Daoy (cell line): ENCODE measurements at regions not wholly inside any gene's neighbourhood (a gene's known extent, or its start where the extent isn't known, plus 50 kb on each side); places are given as distances from the start of the nearest gene placed in this dataset.
"Not testable (repeated sequence)": the region's sequence is repeated elsewhere in the genome, so short reads cannot be mapped to it uniquely, and the experiment has no call there.

ENCODE experiments used
- DNase-seq: peaks from one replicate; pipeline ENCODE4 v3.0.0-alpha.2; 2015; ENCODE audit warnings: low read depth

DNA sequence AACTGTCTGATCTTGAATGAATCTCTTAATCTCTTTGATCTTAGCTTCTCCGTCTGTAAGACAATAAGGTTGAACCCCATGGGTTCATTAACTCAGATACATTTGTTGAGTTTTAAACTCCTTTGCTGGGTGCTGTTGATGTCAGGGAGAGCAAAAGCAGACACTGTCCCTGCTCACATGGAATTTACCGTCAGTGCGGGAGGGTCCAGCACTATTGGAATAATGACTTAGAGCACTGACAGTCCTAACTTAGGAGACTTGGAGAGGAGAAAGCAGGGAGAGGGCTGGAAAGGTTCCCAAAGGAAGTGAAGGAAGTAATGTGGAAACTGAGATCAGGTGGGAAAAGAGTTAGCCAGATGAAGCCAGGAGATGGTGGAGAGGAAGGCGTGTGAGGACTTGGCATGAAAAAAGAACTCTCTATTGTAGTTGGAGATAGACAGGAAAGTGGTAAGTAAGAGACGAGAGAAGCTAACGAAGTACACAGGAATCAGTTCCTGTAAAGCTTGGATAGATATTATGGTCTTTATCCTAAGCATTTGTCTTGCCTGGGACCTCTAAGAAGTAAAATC, 141.4 kb upstream of the SERTAD2 start:
- DNase-seq: no peak

DNA sequence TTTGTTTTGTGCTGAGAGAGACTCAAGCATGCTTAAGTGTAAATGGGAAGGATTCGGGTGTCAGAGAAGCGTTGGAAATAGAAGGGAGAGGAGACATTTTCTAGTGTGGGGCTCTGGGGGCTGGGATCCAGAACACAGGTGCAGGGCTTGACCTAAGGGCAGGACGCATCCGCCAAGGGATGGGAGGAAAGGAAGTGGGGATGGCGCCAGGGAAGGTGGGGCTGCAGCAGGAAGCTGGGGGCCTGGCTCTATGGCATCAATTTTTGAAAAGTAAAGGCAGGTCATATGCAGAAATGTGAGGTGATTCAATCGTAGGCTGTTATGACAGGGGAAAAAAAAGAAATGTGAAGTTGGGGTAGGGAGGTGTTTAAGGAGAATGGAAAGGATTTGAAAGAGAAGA, 143.2 kb upstream of the SERTAD2 start:
- DNase-seq: no peak

DNA sequence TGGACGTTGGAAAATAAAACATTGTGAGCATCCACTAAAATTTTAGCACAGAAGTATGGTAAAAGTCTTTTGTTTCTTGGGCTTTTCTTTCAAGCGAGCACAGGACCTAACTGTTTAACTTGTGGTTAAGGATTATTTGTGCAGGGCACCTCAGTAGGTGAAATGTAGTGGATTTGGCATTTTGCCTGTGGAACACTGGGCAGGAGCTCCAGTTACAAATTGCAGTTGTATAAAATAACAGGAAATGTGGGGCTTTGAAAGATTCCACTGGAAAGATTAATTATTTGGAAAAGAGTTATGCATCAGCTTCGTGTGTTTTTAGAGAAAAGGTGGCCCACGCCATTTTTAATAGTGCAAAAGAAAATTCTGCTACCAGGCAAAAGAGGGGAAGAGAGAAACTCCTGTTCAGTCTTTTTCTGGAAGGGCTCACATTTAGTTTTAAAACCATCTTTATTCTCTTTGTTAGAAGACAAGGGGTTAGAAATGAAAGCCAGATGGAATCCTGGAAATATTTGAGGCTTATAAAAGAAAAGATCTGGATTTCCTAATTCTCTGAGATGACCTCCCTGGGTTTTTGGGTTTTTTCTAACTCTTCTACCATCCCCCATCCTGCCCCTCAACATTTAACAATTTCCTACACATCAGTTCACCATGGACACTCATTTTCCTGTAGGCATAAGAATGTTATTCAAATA, 144.3 kb upstream of the SERTAD2 start:
- DNase-seq: peak; percentile 88

DNA sequence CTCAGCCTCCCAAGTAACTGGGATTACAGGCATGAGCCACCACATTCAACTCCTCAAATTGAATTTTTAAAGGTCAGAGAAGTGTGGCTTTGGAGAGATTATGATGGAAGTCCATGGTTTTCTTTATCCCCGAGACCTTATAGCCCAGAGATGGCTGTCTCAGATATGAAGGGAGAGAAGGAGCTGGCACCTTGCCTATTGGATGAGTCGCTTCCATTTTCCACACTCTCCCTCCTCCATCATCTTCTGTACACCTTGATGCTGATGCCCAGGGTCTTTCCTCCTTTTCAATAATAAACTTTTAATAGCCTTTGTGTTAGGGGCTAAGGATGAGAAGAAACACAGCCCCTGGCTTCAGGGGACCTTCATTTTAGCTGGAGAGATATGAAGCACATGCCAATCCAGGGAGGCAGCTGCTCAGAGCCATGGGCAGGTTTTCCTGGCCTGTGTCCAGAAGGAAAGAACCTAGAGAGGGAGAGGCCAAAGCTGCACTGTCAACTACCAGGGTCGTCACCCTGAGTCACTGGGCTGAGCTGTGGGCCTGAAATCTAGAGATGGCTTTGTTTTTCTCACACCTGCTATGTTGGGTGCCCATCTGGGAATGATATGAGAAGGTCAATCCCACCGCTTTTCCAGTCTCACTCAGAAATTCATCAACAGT, 146.0 kb upstream of the SERTAD2 start:
- DNase-seq: peak; percentile 50

DNA sequence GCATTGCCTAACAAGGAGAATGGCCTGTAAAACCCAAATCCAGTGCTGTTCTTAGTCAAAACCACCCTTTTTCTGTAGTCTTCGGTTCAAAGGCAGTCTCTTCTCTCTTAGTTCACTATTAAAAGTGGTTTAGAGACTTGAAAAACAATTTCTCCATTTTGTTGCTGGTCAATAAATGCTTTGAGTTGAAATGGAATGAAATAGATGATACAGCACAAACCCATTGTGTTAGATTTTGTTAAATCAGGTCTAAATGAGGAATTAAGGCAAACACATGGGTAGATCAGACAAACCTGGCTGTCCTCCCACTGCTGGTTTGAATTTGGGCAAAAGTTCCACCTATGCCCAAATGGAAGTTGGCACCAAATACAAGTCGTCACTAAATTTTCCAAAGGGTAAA, 150.1 kb upstream of the SERTAD2 start:
- no peak for DNase-seq

- peak; percentile 61 for DNase-seq
Measured at GRCh38 chr2:64804651-64805050, 150.9 kb upstream of the SERTAD2 start.

- DNase-seq: peak; percentile 97
Measured at GRCh38 chr2:64807417-64807816, 153.7 kb upstream of the SERTAD2 start.

DNA sequence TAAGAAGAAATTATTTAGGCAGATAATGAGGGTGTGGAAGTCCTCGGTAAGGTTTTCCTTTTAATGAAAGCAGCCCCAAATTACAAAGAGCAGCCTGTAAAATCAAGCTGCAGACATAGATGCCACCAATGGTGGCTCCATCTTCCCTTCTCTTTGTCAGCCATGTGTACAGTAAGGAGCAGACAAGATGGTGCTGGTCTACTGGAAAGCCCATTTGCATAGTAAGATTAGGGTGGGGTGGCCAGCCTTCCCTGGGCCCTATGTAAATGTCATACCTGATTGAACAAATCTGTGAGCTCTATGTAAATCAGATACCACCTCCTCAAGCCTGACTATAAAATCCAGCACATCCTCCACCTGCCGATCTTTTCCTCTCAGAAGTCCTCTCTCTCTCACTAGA, 154.4 kb upstream of the SERTAD2 start:
- no peak for DNase-seq

DNA sequence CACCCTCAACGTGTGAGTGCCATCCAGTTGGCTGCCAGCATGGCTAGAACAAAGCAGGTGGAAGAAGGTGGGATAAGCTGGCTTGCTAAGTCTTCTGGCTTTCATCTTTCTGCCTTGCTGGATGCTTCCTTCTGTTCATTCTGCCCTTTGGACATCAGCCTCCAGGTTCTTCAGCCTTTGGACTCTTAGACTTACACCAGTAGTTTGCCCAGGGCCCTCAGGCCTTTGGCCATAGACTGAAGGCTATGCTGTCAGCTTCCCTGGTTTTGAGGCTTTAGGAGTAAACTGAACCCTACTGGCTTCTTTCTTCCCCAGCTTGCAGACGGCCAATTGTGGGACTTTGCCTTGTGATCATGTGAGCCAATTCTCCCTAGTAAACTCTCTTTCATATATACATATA, 155.0 kb upstream of the SERTAD2 start:
- no peak for DNase-seq

DNA sequence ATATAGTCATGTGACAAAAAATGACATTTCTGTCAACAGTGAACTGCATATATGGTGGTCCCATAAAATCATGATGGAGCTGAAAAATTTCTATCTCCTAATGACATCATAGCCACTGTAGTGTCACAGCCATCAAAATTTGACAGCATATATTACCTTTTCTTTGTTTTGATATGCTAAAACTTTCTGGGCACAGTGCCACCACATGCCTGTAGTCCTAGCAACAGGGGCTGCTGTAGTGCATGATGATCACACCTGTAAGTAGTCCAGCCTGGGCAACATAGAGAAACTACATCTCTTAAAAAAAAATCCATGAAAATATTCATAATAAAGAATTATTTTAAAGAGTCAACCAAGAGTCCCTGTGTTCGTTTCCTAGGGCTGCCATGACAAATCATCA, 155.5 kb upstream of the SERTAD2 start:
- DNase-seq: no peak

DNA sequence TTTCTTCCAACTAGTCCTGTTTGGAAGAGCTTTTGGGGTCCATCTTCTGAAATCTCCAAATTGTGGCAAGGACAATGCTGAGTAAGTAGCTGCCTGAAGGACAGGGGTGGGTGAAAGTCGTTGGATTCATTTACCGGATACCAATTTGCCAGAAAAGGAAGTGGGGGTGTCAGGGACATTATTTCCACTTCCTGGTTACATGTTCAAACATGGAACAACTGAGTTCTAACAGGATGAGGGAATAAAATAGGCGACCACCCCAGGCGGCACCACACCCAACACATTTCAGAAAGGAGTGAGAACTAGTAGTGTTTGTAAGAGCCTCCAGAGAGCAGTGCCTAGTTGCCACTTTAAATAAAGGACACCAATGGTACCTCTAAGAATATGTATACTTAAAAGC, 158.6 kb upstream of the SERTAD2 start:
- no peak for DNase-seq

DNA sequence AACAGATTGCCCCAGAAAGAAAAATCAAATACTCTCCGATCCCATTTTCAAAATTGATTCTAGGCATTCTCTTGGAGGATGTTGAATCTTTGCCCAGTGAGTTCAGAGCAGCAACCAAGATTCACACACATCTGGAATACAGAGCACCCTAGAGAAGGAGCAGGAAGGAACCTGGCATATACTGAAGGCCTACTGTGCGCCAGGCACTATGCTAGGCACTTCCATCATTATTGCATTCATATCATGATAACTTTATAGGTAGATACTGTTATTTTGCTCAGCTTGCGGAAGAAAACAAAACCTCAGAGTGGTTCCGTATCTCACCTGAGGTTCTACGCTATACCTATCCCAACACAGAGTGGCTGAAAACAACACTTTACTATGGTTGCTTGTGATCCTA, 160.3 kb upstream of the SERTAD2 start:
- DNase-seq: no peak

DNA sequence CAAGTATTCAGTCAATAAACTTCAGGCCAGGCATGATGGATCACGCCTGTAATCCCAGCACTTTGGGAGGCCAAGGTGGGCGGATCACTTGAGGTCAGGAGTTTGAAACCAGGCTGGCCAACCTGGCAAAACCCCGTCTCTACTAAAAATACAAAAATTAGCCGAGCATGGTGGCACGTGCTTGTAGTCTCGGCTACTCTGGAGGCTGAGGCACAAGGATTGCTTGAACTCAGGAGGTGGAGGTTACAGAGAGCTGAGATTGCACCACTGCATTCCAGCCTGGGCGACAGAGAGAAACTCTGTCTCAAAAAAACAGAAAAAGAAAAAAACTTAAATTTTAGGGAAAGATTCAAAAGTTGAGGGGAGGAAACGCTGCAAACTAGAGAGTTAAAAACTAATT, 162.8 kb upstream of the SERTAD2 start:
- DNase-seq: not testable (repeated sequence)

DNA sequence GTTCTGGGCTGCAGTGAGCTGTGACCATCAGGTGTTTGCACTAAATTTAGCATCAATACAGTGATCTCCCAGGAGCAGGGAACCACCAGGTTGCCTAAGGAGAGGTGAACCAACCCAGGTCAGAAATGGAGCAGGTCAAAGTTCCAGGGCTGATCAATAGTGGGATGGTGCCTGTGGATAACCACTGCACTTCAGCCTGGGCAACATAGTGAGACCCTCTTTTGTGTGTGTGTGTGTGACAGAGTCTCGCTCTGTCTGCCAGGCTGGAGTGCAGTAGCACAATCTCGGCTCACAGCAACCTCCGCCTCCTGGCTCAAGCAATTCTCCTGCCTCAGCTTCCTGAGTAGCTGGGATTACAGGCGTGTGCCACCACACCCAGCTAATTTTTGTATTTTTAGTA, 163.7 kb upstream of the SERTAD2 start:
- no peak for DNase-seq

- no peak for DNase-seq
Measured at GRCh38 chr2:64818664-64819060, 164.9 kb upstream of the SERTAD2 start.

GRCh38 chr2:64819361-64819760, 165.6 kb upstream of the SERTAD2 start:
- no peak for DNase-seq

DNA sequence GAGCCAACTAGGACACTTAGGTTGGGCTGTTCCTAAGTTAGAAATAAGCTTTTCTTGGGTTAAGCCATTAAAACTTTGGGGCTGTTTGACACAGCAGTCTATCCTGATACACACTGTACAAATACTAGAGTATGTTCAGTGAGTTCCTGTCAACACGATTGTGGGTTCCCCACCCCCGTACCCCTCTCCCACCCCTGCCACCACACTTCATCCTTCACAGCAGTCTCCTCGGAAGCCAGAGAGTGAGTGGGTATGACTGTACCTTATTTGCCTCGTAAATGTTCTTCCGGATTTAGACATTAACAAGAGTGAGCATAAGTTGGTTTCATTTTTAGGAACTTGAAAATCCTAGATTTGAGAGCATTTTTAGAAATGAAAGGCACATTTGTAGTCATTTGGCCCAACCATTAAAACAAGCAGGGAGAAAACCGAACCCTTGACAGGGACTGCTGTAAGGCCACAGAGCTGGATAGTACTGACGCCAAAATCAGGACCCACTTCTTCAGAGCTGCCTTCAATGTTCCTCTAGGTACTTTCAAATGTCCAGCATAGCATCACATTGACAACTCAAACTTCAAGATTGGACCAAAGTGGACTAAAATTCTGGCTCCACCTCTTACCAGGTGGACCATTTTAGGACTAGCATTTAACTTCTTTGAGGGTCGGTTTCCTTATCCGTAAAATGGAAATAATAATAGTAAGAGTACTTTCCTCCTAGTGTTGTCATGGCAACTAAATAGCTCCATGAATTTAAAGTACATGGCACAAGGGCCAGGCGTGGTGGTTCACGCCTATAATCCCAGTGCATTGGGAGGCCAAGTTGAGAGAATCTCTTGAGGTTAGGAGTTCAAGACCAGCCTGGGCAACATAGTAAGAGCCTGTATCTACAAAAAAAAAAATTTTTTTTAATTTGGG, 166.3 kb upstream of the SERTAD2 start:
- DNase-seq: peak; percentile 20

GRCh38 chr2:64820901-64821300, 167.2 kb upstream of the SERTAD2 start:
- no peak for DNase-seq

DNA sequence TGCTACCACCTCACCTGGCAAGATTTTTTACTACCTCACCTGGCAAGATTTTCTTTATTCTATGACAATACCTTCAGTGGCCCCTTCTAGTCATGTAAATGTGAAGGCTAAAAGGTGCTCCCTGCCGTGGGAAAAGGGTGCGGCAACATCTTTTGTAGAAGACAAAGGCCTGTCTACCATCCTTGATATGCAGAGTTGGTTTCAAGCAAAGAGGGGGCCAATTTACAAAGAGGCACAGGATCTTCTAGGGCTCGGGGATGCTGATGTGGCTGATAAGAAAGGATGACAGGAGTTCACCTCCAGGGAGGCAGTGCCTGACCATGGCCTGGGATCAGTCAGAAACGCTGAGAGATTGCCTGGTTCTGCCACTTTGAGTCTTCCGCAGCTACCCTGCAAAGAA, 165.4 kb upstream of the SLC1A4 start:
- no peak for DNase-seq

DNA sequence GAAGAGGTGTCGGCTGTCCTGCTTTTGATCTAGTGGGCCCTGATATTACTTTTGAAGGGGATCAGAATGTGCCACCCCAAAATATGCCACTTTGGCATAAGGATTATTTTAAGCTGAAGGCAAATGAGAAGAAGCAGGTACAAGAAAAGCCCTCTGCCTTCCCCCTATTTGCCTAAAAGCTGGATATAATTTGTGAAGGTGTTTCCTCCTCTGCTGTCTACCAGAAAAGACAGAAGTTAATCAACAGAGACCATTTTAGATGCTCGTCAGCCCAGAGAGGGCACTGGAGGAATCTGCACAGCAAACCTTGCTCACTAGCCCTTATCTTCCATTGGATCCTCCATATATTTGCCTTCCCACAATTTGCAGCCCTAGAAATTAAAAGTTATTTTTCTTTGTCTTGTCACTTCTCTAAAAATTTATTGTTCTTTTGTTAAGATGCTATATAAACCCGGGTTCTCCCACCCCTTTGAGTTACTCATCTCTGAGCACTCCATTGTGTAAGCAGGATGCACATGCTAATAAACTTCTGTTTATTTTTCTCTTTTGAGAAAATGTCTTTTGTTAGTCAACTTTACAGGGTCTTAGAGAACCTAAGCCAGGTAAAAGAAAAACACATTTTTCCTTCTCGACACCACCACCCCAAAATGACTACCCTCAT, 163.2 kb upstream of the SLC1A4 start:
- no peak for DNase-seq

GRCh38 chr2:64826703-64827102, 162.5 kb upstream of the SLC1A4 start:
- DNase-seq: no peak

DNA sequence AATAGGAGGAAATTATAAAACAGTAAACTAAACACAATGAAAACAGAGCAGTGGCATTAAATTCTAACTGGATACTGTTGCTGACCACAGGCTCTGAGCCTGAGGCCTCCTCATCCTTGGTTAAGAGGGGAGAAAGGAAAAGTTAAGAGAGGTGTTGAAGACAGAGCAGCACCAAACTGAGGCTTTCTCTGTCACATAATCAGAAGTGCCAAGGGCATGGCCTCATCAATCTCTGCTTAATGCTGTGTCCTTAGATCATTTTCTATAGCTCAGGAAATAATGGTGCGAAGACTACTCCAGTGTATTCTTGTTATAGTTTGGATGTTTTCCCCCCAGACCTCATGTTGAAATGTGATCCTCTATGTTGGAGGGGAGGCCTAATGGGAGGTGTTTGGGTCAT, 160.9 kb upstream of the SLC1A4 start:
- no peak for DNase-seq
